WTC11 (cell line): ENCODE measurements at regions not wholly inside any gene's neighbourhood (a gene's known extent, or its start where the extent isn't known, plus 50 kb on each side); places are given as distances from the start of the nearest gene placed in this dataset.

ENCODE experiments used
- ATAC-seq: fragments of 200-7000 bp; cut with Tn5 transposase; 2 replicates; pipeline ENCODE4 v1.10.0; 2021; ENCODE audit warnings: mild to moderate bottlenecking, moderate library complexity
- CTCF ChIA-PET: fragments of 300-600 bp; sonication (Branson Sonifier 250); formaldehyde crosslinking; loops from one replicate; lab custom pipeline; 2021; ENCODE audit warnings: antibody characterized with exemption; lab: Charles Lee
- POLR2A ChIA-PET: fragments of 350-600 bp; sonication (Branson Sonifier 250); formaldehyde crosslinking; loops from one replicate; lab custom pipeline; 2021; ENCODE audit warnings: antibody characterized with exemption; lab: Charles Lee
- DNase-seq: peaks from one replicate; pipeline ENCODE4 v3.0.0; 2021; ENCODE audit warnings: low spot score
- H3K27ac Mint-ChIP-seq: 2 replicates; pipeline ENCODE4 v1.8.0; 2021; ENCODE audit warnings: mixed read lengths
- H3K27me3 Mint-ChIP-seq: 2 replicates; pipeline ENCODE4 v1.8.0; 2021; ENCODE audit warnings: low read depth, mild to moderate bottlenecking, moderate library complexity, mixed read lengths
- H3K36me3 Mint-ChIP-seq: 2 replicates; pipeline ENCODE4 v1.8.0; 2021; ENCODE audit warnings: mixed read lengths
- H3K4me1 Mint-ChIP-seq: 2 replicates; pipeline ENCODE4 v1.8.0; 2022; ENCODE audit warnings: mixed read lengths
- H3K4me3 Mint-ChIP-seq: 2 replicates; pipeline ENCODE4 v1.8.0; 2021; ENCODE audit warnings: mild to moderate bottlenecking, moderate library complexity, mixed read lengths
- H3K9me3 Mint-ChIP-seq: 2 replicates; pipeline ENCODE4 v1.8.0; 2021; ENCODE audit warnings: mixed read lengths
- ATF1 ChIP-seq: sonication (generic); formaldehyde crosslinking; IDR thresholded peaks from 2 replicates; pipeline ENCODE4 v1.8.1; 2023; ENCODE audit warnings: mild to moderate bottlenecking, moderate library complexity, missing genetic modification reagents
- CBFB ChIP-seq: sonication (generic); formaldehyde crosslinking; IDR thresholded peaks from 2 replicates; pipeline ENCODE4 v1.8.1; 2022; ENCODE audit warnings: mild to moderate bottlenecking, low read depth, missing genetic modification reagents
- ELF4 ChIP-seq: sonication (generic); formaldehyde crosslinking; IDR thresholded peaks from 2 replicates; pipeline ENCODE4 v1.8.1; 2022; ENCODE audit warnings: low read depth, mild to moderate bottlenecking, moderate library complexity, missing genetic modification reagents
- GRHL2 ChIP-seq: fragments of 250-450 bp; sonication (Bioruptor Pico); IDR thresholded peaks from 2 replicates; pipeline ENCODE4 v1.8.0; 2022; ENCODE audit warnings: mild to moderate bottlenecking, moderate library complexity; ENCODE audit not compliant: insufficient replicate concordance, severe bottlenecking
- MXD4 ChIP-seq: fragments of 250-450 bp; sonication (Bioruptor Pico); IDR thresholded peaks from 2 replicates; pipeline ENCODE4 v1.8.0; 2021; ENCODE audit warnings: mild to moderate bottlenecking, moderate library complexity, borderline replicate concordance
- MYBL2 ChIP-seq: sonication (generic); formaldehyde crosslinking; IDR thresholded peaks from 2 replicates; pipeline ENCODE4 v1.8.1; 2023; ENCODE audit warnings: mild to moderate bottlenecking, moderate library complexity, missing genetic modification reagents
- NFATC4 ChIP-seq: fragments of 250-450 bp; sonication (Bioruptor Pico); IDR thresholded peaks from 2 replicates; pipeline ENCODE4 v1.9.0; 2021; ENCODE audit warnings: mild to moderate bottlenecking
- PRRX2 ChIP-seq: fragments of 250-450 bp; sonication (Bioruptor Pico); IDR thresholded peaks from 2 replicates; pipeline ENCODE4 v1.8.0; 2021; ENCODE audit warnings: mild to moderate bottlenecking
- TP53 ChIP-seq: sonication (generic); formaldehyde crosslinking; IDR thresholded peaks from 2 replicates; pipeline ENCODE4 v1.8.1; 2023; ENCODE audit warnings: mild to moderate bottlenecking, missing genetic modification reagents
- ZNF263 ChIP-seq: sonication (generic); formaldehyde crosslinking; IDR thresholded peaks from 2 replicates; pipeline ENCODE4 v1.8.1; 2022; ENCODE audit warnings: low read depth, mild to moderate bottlenecking, moderate library complexity, missing genetic modification reagents
- ZNF317 ChIP-seq: sonication (generic); formaldehyde crosslinking; IDR thresholded peaks from 2 replicates; pipeline ENCODE4 v1.8.1; 2023; ENCODE audit warnings: low read depth, mild to moderate bottlenecking, moderate library complexity, missing genetic modification reagents, borderline replicate concordance
- TF ChIP-seq, protein P1 (sequence below): sonication (generic); formaldehyde crosslinking; IDR thresholded peaks from 2 replicates; pipeline ENCODE4 v1.8.1; 2023; ENCODE audit warnings: mild to moderate bottlenecking, missing genetic modification reagents, borderline replicate concordance
- TF ChIP-seq, protein P2 (sequence below): sonication (generic); formaldehyde crosslinking; IDR thresholded peaks from 2 replicates; pipeline ENCODE4 v1.8.1; 2022; ENCODE audit warnings: missing genetic modification reagents, borderline replicate concordance
- TF ChIP-seq, protein P3 (sequence below): sonication (generic); formaldehyde crosslinking; IDR thresholded peaks from 2 replicates; pipeline ENCODE4 v1.8.1; 2023; ENCODE audit warnings: mild to moderate bottlenecking, moderate library complexity, missing genetic modification reagents
- TF ChIP-seq, protein P4 (sequence below): sonication (generic); formaldehyde crosslinking; conservative IDR thresholded peaks from 2 replicates; pipeline ENCODE4 v1.8.1; 2022; ENCODE audit warnings: mild to moderate bottlenecking, missing genetic modification reagents
- TF ChIP-seq, protein P5 (sequence below): fragments of 250-450 bp; sonication (Bioruptor Pico); IDR thresholded peaks from 2 replicates; pipeline ENCODE4 v1.9.0; 2021; ENCODE audit warnings: mild to moderate bottlenecking
- TF ChIP-seq, protein P6 (sequence below): fragments of 250-450 bp; sonication (Bioruptor Pico); IDR thresholded peaks from 2 replicates; pipeline ENCODE4 v1.9.0; 2021; ENCODE audit warnings: mild to moderate bottlenecking, borderline replicate concordance

DNA sequence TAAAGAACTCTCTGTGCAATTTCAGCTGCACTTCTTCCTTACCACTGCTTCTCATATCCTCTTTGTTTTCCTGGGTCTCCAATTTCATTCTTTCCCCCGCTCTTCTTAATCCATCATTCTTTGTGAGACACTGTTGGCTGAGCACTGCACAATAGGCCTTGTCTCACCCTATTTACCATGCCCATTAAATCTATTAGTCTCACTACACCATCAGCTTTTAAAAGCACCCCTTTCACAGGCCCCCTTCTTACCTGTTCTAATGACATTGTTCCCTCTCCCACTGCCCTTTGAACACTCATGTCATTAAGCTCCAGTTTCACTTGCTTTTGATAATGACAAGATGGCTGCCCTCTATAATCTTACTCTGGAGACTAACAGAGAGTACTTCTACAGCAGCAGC, 404.1 kb upstream of the ACVR2A start:
- Mint-ChIP-seq H3K4me1 (no peaks in the 10 kb centered on the region), H3K4me3 (no peak overlapping the region), H3K9me3 (peaks cover 4% of the 10 kb centered on the region), H3K27ac (no peak overlapping the region), H3K36me3 (no peaks in the 10 kb centered on the region; the same call in 1 of the 2 replicates)
- DNase-seq (no peak), ATAC-seq (no peak)
- POLR2A ChIA-PET, result no interaction called here
- CTCF ChIA-PET, result no interaction called here
- TF ChIP-seq ATF1 (CRISPR knock-in tag) (no peak), MXD4 (no peak), PRRX2 (CRISPR knock-in tag) (no peak), GRHL2 (CRISPR knock-in tag) (no peak), ZNF263 (CRISPR knock-in tag) (no peak)
- TF ChIP-seq, protein P1, sequence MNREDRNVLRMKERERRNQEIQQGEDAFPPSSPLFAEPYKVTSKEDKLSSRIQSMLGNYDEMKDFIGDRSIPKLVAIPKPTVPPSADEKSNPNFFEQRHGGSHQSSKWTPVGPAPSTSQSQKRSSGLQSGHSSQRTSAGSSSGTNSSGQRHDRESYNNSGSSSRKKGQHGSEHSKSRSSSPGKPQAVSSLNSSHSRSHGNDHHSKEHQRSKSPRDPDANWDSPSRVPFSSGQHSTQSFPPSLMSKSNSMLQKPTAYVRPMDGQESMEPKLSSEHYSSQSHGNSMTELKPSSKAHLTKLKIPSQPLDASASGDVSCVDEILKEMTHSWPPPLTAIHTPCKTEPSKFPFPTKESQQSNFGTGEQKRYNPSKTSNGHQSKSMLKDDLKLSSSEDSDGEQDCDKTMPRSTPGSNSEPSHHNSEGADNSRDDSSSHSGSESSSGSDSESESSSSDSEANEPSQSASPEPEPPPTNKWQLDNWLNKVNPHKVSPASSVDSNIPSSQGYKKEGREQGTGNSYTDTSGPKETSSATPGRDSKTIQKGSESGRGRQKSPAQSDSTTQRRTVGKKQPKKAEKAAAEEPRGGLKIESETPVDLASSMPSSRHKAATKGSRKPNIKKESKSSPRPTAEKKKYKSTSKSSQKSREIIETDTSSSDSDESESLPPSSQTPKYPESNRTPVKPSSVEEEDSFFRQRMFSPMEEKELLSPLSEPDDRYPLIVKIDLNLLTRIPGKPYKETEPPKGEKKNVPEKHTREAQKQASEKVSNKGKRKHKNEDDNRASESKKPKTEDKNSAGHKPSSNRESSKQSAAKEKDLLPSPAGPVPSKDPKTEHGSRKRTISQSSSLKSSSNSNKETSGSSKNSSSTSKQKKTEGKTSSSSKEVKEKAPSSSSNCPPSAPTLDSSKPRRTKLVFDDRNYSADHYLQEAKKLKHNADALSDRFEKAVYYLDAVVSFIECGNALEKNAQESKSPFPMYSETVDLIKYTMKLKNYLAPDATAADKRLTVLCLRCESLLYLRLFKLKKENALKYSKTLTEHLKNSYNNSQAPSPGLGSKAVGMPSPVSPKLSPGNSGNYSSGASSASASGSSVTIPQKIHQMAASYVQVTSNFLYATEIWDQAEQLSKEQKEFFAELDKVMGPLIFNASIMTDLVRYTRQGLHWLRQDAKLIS (CRISPR knock-in tag), result no peak
- TF ChIP-seq, protein P2, sequence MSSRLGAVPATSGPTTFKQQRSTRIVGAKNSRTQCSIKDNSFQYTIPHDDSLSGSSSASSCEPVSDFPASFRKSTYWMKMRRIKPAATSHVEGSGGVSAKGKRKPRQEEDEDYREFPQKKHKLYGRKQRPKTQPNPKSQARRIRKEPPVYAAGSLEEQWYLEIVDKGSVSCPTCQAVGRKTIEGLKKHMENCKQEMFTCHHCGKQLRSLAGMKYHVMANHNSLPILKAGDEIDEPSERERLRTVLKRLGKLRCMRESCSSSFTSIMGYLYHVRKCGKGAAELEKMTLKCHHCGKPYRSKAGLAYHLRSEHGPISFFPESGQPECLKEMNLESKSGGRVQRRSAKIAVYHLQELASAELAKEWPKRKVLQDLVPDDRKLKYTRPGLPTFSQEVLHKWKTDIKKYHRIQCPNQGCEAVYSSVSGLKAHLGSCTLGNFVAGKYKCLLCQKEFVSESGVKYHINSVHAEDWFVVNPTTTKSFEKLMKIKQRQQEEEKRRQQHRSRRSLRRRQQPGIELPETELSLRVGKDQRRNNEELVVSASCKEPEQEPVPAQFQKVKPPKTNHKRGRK (CRISPR knock-in tag), result no peak
- TF ChIP-seq, protein P3, sequence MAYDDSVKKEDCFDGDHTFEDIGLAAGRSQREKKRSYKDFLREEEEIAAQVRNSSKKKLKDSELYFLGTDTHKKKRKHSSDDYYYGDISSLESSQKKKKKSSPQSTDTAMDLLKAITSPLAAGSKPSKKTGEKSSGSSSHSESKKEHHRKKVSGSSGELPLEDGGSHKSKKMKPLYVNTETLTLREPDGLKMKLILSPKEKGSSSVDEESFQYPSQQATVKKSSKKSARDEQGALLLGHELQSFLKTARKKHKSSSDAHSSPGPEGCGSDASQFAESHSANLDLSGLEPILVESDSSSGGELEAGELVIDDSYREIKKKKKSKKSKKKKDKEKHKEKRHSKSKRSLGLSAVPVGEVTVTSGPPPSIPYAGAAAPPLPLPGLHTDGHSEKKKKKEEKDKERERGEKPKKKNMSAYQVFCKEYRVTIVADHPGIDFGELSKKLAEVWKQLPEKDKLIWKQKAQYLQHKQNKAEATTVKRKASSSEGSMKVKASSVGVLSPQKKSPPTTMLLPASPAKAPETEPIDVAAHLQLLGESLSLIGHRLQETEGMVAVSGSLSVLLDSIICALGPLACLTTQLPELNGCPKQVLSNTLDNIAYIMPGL (CRISPR knock-in tag), result no peak
- TF ChIP-seq, protein P4, sequence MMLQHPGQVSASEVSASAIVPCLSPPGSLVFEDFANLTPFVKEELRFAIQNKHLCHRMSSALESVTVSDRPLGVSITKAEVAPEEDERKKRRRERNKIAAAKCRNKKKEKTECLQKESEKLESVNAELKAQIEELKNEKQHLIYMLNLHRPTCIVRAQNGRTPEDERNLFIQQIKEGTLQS, result no peak
- TF ChIP-seq, all 79 proteins: peak for 0
- no peaks in the 10 kb centered on the region for H3K27me3 Mint-ChIP-seq

DNA sequence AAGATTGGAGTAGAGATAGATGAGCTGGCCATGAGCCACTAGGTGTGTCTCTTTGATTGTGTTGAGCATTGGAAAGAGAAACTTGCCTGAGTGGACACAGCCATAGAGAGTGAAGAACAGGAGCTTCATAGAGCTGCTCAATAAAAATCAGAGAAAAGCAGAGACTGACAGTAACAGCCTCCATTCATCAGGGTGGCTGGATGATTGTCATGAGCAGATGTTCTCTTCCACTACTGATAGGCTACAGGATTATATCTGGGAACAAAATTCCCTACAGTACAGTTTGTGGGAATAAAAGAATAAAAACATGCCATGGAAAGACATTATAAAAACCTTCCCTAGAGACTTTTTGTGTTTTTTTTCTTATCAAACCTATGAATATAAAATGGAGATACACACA, 404.8 kb upstream of the ACVR2A start:
- TF ChIP-seq ELF4 (CRISPR knock-in tag) (no peak), TP53 (CRISPR knock-in tag) (no peak), CBFB (CRISPR knock-in tag) (no peak), MYBL2 (CRISPR knock-in tag) (no peak), ZNF317 (no peak), MXD4 (no peak), NFATC4 (no peak)
- TF ChIP-seq, protein P5, sequence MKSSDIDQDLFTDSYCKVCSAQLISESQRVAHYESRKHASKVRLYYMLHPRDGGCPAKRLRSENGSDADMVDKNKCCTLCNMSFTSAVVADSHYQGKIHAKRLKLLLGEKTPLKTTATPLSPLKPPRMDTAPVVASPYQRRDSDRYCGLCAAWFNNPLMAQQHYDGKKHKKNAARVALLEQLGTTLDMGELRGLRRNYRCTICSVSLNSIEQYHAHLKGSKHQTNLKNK (CRISPR knock-in tag), result no peak
- TF ChIP-seq, protein P4, result no peak
- TF ChIP-seq, protein P6, sequence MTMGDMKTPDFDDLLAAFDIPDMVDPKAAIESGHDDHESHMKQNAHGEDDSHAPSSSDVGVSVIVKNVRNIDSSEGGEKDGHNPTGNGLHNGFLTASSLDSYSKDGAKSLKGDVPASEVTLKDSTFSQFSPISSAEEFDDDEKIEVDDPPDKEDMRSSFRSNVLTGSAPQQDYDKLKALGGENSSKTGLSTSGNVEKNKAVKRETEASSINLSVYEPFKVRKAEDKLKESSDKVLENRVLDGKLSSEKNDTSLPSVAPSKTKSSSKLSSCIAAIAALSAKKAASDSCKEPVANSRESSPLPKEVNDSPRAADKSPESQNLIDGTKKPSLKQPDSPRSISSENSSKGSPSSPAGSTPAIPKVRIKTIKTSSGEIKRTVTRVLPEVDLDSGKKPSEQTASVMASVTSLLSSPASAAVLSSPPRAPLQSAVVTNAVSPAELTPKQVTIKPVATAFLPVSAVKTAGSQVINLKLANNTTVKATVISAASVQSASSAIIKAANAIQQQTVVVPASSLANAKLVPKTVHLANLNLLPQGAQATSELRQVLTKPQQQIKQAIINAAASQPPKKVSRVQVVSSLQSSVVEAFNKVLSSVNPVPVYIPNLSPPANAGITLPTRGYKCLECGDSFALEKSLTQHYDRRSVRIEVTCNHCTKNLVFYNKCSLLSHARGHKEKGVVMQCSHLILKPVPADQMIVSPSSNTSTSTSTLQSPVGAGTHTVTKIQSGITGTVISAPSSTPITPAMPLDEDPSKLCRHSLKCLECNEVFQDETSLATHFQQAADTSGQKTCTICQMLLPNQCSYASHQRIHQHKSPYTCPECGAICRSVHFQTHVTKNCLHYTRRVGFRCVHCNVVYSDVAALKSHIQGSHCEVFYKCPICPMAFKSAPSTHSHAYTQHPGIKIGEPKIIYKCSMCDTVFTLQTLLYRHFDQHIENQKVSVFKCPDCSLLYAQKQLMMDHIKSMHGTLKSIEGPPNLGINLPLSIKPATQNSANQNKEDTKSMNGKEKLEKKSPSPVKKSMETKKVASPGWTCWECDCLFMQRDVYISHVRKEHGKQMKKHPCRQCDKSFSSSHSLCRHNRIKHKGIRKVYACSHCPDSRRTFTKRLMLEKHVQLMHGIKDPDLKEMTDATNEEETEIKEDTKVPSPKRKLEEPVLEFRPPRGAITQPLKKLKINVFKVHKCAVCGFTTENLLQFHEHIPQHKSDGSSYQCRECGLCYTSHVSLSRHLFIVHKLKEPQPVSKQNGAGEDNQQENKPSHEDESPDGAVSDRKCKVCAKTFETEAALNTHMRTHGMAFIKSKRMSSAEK (CRISPR knock-in tag), result no peak
- DNase-seq, result no peak
- Mint-ChIP-seq H3K27ac (no peak overlapping the region), H3K9me3 (peaks cover 4% of the 10 kb centered on the region; the same call in 1 of the 2 replicates), H3K4me3 (no peak overlapping the region), H3K27me3 (no peaks in the 10 kb centered on the region), H3K36me3 (no peaks in the 10 kb centered on the region), H3K4me1 (no peaks in the 10 kb centered on the region)
- no peak for ATAC-seq
- ChIA-PET POLR2A (no interaction called here), CTCF (no interaction called here)
